Adrenal gland (tissue), 9 donors: ENCODE measurements at regions not wholly inside any gene's neighbourhood (a gene's known extent, or its start where the extent isn't known, plus 50 kb on each side); places are given as distances from the start of the nearest gene placed in this dataset.

ENCODE experiments used
- DNase-seq, 7 donors: peaks; one replicate each; pipeline ENCODE4 v3.0.0-alpha.2; 2019 to 2020
- H3K27ac ChIP-seq, 5 donors: fragments of 200-600 bp; sonication (generic) in 4 of 5; 1 replicate in 3 of 5; 2 replicates in 2 of 5; pipeline versions ENCODE4 v1.5.1 to v1.8.0; 2016 to 2020; ENCODE audit warnings: mild to moderate bottlenecking in 1 of 5
- H3K27me3 ChIP-seq: fragments of 200-600 bp; 2 replicates; pipeline ENCODE4 v1.8.0; 2021
- H3K36me3 ChIP-seq, 2 donors: fragments of 200-600 bp; replicated peaks in 1 of 2; 1 replicate in 1 of 2; 2 replicates in 1 of 2; pipeline versions ENCODE4 v1.5.1 to v1.8.0; 2018 to 2022
- H3K4me1 ChIP-seq, 2 donors: fragments of 200-600 bp; replicated peaks in 1 of 2; 1 replicate in 1 of 2; 2 replicates in 1 of 2; pipeline versions ENCODE4 v1.5.1 to v1.8.0; 2018 to 2021
- H3K4me3 ChIP-seq, 4 donors: fragments of 200-600 bp; sonication (generic) in 3 of 4; one replicate each; pipeline ENCODE4 v1.5.1; 2016 to 2018
- H3K9me3 ChIP-seq, 3 donors: fragments of 200-600 bp; sonication (generic) in 1 of 3; replicated peaks in 1 of 3; 1 replicate in 2 of 3; 2 replicates in 1 of 3; pipeline versions ENCODE4 v1.5.1 to v1.8.0; 2016 to 2021
- POLR2A ChIP-seq, 2 donors: fragments of 450-650 bp; IDR thresholded peaks; one replicate each; pipeline ENCODE4 v1.6.1; 2017; ENCODE audit warnings: antibody characterized with exemption in 2 of 2, mild to moderate bottlenecking in 2 of 2, moderate library complexity in 1 of 2
- WGBS, 4 donors: extraction: QIAGEN DNeasy Blood & Tissue Kit in 2 of 4; methylation state at CpG; one replicate each; pipeline versions ENCODE4 v1.1.5 to v1.1.7; 2013 to 2017; 5-methylcytosine and 5-hydroxymethylcytosine counted together
- intact Hi-C, 2 donors: fragments of 100-400 bp; cut with DNase I; formaldehyde crosslinking; loops; one replicate each; pipeline versions ENCODE4 v1.14.1 to v1.15.0; 2022 to 2023
- TF ChIP-seq, protein P1 (sequence below), 6 experiments: fragments of 450-650 bp in 4 of 6; fragments of 200-600 bp in 2 of 6; sonication (generic) in 1 of 6; IDR thresholded peaks; 1 replicate in 5 of 6; 2 replicates in 1 of 6; pipeline versions ENCODE4 v1.5.1 to v1.8.0; 2016 to 2021; ENCODE audit warnings: antibody characterized with exemption in 6 of 6, mild to moderate bottlenecking in 2 of 6, moderate library complexity in 1 of 6
- donor health status: healthy with polysubstance abuse.
- donor health status: Bipolar disorder and iron deficiency.
- donor health status: DM: yes; HTN: yes; CAD: no.
- donor health status: DM: no; HTN: no; CAD: no.
- donor health status: DM: no; HTN: no; CAD: no.

DNA sequence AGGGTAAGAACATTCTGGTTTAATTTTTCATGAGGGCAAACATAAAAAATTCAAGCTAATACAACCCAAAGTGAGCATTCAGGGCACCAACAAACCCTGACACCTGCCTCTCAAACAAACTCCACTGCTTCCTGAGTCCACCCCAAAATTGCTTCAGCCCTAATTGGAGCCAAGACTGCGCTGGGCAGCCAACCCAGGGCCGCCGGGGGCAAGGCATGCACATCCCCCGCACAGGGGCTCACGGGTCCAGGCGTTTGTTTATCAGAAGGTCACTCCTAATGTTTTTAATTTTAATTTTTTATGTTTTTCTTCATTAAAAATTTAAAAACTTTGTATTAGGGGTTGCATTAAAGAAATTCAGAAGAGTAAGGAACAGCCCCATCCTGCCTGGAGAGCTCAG is 459.1 kb upstream of the CDH4 start:
- WGBS, 4 donors: 79 to 84% (median 80%) methylated on average over 6 of the region's 6 CpGs
- no peaks in the 10 kb centered on the region for H3K4me1 ChIP-seq
- no peak overlapping the region for H3K4me3 ChIP-seq
- intact Hi-C loops: no loop called here
- no peak overlapping the region for H3K27ac ChIP-seq
- H3K9me3 ChIP-seq: no peaks in the 10 kb centered on the region
- DNase-seq: no peak
- no peaks in the 10 kb centered on the region for H3K27me3 ChIP-seq
- TF ChIP-seq POLR2A (IDR thresholded peaks at IDR 0.05): no peak
- TF ChIP-seq, protein P1, sequence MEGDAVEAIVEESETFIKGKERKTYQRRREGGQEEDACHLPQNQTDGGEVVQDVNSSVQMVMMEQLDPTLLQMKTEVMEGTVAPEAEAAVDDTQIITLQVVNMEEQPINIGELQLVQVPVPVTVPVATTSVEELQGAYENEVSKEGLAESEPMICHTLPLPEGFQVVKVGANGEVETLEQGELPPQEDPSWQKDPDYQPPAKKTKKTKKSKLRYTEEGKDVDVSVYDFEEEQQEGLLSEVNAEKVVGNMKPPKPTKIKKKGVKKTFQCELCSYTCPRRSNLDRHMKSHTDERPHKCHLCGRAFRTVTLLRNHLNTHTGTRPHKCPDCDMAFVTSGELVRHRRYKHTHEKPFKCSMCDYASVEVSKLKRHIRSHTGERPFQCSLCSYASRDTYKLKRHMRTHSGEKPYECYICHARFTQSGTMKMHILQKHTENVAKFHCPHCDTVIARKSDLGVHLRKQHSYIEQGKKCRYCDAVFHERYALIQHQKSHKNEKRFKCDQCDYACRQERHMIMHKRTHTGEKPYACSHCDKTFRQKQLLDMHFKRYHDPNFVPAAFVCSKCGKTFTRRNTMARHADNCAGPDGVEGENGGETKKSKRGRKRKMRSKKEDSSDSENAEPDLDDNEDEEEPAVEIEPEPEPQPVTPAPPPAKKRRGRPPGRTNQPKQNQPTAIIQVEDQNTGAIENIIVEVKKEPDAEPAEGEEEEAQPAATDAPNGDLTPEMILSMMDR (IDR thresholded peaks at IDR 0.05): no peak
- no peaks in the 10 kb centered on the region for H3K36me3 ChIP-seq

DNA sequence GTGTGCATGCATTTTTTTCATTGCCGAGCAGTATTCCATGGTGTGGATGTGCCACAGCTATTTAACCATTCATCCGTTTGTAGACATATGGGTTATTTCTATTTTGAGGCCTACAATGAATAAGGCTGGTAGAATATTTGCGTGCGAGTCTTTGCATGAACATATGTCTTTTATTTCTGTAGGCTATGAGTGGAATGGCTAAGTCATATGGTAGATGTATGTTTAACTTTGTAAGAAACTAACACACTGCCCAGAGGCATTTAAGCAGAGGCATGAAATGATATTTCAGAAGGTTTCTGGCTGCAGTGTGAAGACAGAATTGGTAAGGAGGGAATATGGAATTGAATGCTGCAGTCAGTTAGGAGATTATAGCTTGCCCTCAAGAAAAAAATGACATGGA is 457.4 kb upstream of the CDH4 start:
- H3K27ac ChIP-seq: no peak overlapping the region
- DNase-seq: no peak
- no peaks in the 10 kb centered on the region for H3K36me3 ChIP-seq
- no peaks in the 10 kb centered on the region for H3K4me1 ChIP-seq
- no peaks in the 10 kb centered on the region for H3K27me3 ChIP-seq
- no peaks in the 10 kb centered on the region for H3K9me3 ChIP-seq
- intact Hi-C loops: no loop called here
- 77 to 88% (median 83%) methylated on average over 4 of the region's 4 CpGs for WGBS, 4 donors
- no peak overlapping the region for H3K4me3 ChIP-seq
- TF ChIP-seq, protein P1 (IDR thresholded peaks at IDR 0.05): no peak
- TF ChIP-seq POLR2A (IDR thresholded peaks at IDR 0.05): no peak

DNA sequence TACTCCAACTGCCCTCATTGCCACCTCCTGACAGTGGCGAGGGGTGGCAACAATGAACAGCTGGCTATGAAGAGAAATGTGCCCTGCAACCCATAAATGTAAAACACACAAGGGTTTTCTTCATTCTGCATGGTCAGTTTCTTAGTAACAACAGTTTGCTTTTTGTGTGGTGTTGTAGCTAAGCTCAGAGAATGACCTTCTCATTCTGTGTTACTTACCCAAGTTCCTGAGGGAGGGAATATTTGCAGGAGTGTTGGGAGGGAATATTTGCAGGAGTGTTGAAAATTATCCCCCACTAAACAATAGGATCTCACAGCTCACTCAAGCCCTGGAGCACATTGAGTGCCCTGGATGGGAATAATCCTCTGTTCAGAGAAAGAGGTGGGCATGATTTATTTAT is 456.4 kb upstream of the CDH4 start:
- no peak for TF ChIP-seq POLR2A (IDR thresholded peaks at IDR 0.05)
- TF ChIP-seq, protein P1 (IDR thresholded peaks at IDR 0.05): no peak

DNA sequence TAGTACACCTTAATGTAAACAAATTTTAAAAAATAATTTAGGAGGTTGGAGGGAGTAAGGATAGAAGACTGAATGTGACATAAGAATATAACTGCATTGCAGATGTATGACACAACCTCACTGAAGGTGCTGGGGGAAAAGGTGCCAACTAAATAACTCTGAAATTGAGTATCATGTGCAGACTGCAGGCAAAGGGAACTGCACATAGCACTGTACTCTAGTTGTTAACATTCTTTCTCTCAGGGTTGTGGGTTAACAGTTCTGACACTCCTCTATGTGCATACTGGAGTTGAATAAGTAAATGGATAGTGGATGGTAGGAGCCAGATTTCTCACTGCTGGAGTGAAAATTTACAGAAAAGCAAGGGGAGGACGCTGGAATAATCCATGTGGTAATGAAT is 451.9 kb upstream of the CDH4 start:
- 56 to 68% (median 66%) methylated on average over 1 of the region's 1 CpG for WGBS, 4 donors
- H3K4me1 ChIP-seq: no peaks in the 10 kb centered on the region
- H3K27me3 ChIP-seq: no peaks in the 10 kb centered on the region
- intact Hi-C loops: no loop called here
- no peaks in the 10 kb centered on the region for H3K36me3 ChIP-seq
- H3K9me3 ChIP-seq: no peaks in the 10 kb centered on the region
- no peak overlapping the region for H3K4me3 ChIP-seq
- DNase-seq: no peak
- no peak overlapping the region for H3K27ac ChIP-seq
- no peak for TF ChIP-seq POLR2A (IDR thresholded peaks at IDR 0.05)
- TF ChIP-seq, protein P1 (IDR thresholded peaks at IDR 0.05): no peak

More for the DNA sequence above, 456.4 kb upstream of the CDH4 start:
- WGBS, 4 donors: 65 to 89% (median 76%) methylated on average over 1 of the region's 1 CpG
- no peak for DNase-seq
- Histone ChIP-seq H3K27ac (no peak overlapping the region), H3K27me3 (no peaks in the 10 kb centered on the region), H3K4me3 (no peak overlapping the region), H3K36me3 (no peaks in the 10 kb centered on the region), H3K9me3 (no peaks in the 10 kb centered on the region), H3K4me1 (no peaks in the 10 kb centered on the region)
- intact Hi-C loops: no loop called here
